H1 (cell line): ENCODE measurements at regions not wholly inside any gene's neighbourhood (a gene's known extent, or its start where the extent isn't known, plus 50 kb on each side); places are given as distances from the start of the nearest gene placed in this dataset.

Experiments used
- CTCF ChIA-PET: fragments of 300-600 bp; sonication (Branson Sonifier 250); formaldehyde crosslinking; loops from one replicate; lab custom pipeline; 2021; ENCODE audit not compliant: partially characterized antibody; lab: Charles Lee
- POLR2A ChIA-PET: fragments of 300-600 bp; sonication (Branson Sonifier 250); formaldehyde crosslinking; loops from one replicate; lab custom pipeline; 2021; ENCODE audit warnings: inconsistent platforms; ENCODE audit not compliant: partially characterized antibody; lab: Charles Lee
- DNase-seq, 2 experiments: peaks; one replicate each; pipeline versions ENCODE4 v3.0.0 to v3.0.0-alpha.2; 2010 to 2022; ENCODE audit warnings: low spot score in 2 of 2, low read depth in 1 of 2, mixed read lengths in 1 of 2
- FAIRE-seq: peaks from 2 replicates; lab custom pipeline; 2011; peaks lifted over from hg19 to GRCh38; lab: Jason Lieb, UNC
- H2AFZ ChIP-seq: 2 replicates; pipeline ENCODE4 v1.8.1; 2012; ENCODE audit warnings: low read length, inconsistent platforms
- H2AK5ac ChIP-seq: 2 replicates; pipeline ENCODE4 v1.6.1; 2013; ENCODE audit warnings: low read depth, low read length
- H2BK120ac ChIP-seq: replicated peaks from 2 replicates; pipeline ENCODE3; 2013; ENCODE audit warnings: low read depth, low read length, inconsistent platforms
- H2BK12ac ChIP-seq: 2 replicates; pipeline ENCODE4 v1.6.1; 2013; ENCODE audit warnings: low read depth, low read length
- H2BK15ac ChIP-seq: 2 replicates; pipeline ENCODE4 v1.6.1; 2013; ENCODE audit warnings: low read length
- H2BK20ac ChIP-seq: 2 replicates; pipeline ENCODE4 v1.6.1; 2013; ENCODE audit warnings: low read length
- H2BK5ac ChIP-seq: 2 replicates; pipeline ENCODE4 v1.6.1; 2013; ENCODE audit warnings: low read depth, low read length
- H3K14ac ChIP-seq: 2 replicates; pipeline ENCODE4 v1.6.1; 2013; ENCODE audit warnings: inconsistent platforms; ENCODE audit not compliant: insufficient read length
- H3K18ac ChIP-seq: 2 replicates; pipeline ENCODE4 v1.6.1; 2013; ENCODE audit warnings: low read length; ENCODE audit errors: extremely low read depth
- H3K23ac ChIP-seq: 2 replicates; pipeline ENCODE4 v1.6.1; 2013; ENCODE audit warnings: inconsistent platforms; ENCODE audit not compliant: insufficient read length
- H3K23me2 ChIP-seq: 2 replicates; pipeline ENCODE4 v1.6.1; 2013; ENCODE audit warnings: low read depth, low read length
- H3K27ac ChIP-seq: 2 replicates; pipeline ENCODE4 v1.6.1; 2011; ENCODE audit warnings: low read depth, low read length, inconsistent platforms
- H3K27me3 ChIP-seq, 4 experiments: replicated peaks in 1 of 4; 1 replicate in 1 of 4; 2 replicates in 3 of 4; pipeline versions ENCODE4 v1.6.1 to v1.8.1; 2011 to 2013; ENCODE audit warnings: low read length in 3 of 4, mild to moderate bottlenecking in 3 of 4, inconsistent platforms in 2 of 4, mixed read lengths in 2 of 4, moderate library complexity in 1 of 4; ENCODE audit not compliant: control insufficient read depth in 3 of 4, insufficient read depth in 3 of 4; ENCODE audit errors: extremely low read depth in 1 of 4
- H3K36me3 ChIP-seq, 4 experiments: 2 replicates each; pipeline versions ENCODE4 v1.6.1 to v1.8.1; 2011 to 2013; ENCODE audit warnings: mild to moderate bottlenecking in 4 of 4, low read length in 3 of 4, moderate library complexity in 2 of 4, control low read depth in 1 of 4, inconsistent platforms in 1 of 4; ENCODE audit not compliant: insufficient read depth in 4 of 4, control insufficient read depth in 2 of 4
- H3K4ac ChIP-seq: replicated peaks from 2 replicates; pipeline ENCODE3; 2013; ENCODE audit warnings: low read length, low read depth, mixed read lengths, inconsistent platforms; ENCODE audit not compliant: insufficient read length
- H3K4me1 ChIP-seq, 4 experiments: replicated peaks in 1 of 4; 1 replicate in 1 of 4; 2 replicates in 3 of 4; pipeline versions ENCODE4 v1.6.1 to v1.8.1; 2011 to 2013; ENCODE audit warnings: low read length in 3 of 4, inconsistent platforms in 2 of 4, mixed read lengths in 1 of 4; ENCODE audit not compliant: insufficient read depth in 4 of 4, control insufficient read depth in 3 of 4
- H3K4me2 ChIP-seq, 2 experiments: 2 replicates each; pipeline versions ENCODE4 v1.6.1 to v1.8.1; 2011 to 2013; ENCODE audit warnings: low read depth in 2 of 2, low read length in 2 of 2, control low read depth in 1 of 2, inconsistent platforms in 1 of 2, mild to moderate bottlenecking in 1 of 2; ENCODE audit not compliant: insufficient read depth in 1 of 2
- H3K4me3 ChIP-seq, 4 experiments: fragments of 200-600, 300-600 bp in 1 of 4; sonication (generic), shearing (Covaris generic), sonication (Bioruptor Twin) in 1 of 4; 2 replicates each; pipeline versions ENCODE4 v1.5.1 to v1.8.1; 2011 to 2016; ENCODE audit warnings: low read length in 4 of 4, low read depth in 3 of 4, control low read depth in 2 of 4, inconsistent platforms in 2 of 4, mild to moderate bottlenecking in 2 of 4, mixed read lengths in 1 of 4, moderate library complexity in 1 of 4; ENCODE audit not compliant: insufficient read depth in 2 of 4; ENCODE audit errors: extremely low read depth in 1 of 4
- H3K56ac ChIP-seq: replicated peaks from 2 replicates; pipeline ENCODE3; 2013; ENCODE audit warnings: low read depth, mild to moderate bottlenecking, mixed read lengths, low read length, inconsistent platforms; ENCODE audit not compliant: insufficient read length
- H3K79me1 ChIP-seq: 2 replicates; pipeline ENCODE4 v1.6.1; 2013; ENCODE audit warnings: low read depth, low read length, control low read depth
- H3K79me2 ChIP-seq, 2 experiments: 2 replicates each; pipeline versions ENCODE4 v1.6.1 to v1.8.1; 2012 to 2013; ENCODE audit warnings: low read length in 2 of 2, mild to moderate bottlenecking in 2 of 2, inconsistent platforms in 1 of 2; ENCODE audit not compliant: insufficient read depth in 2 of 2, control insufficient read depth in 1 of 2
- H3K9ac ChIP-seq, 4 experiments: replicated peaks in 1 of 4; 1 replicate in 1 of 4; 2 replicates in 3 of 4; pipeline versions ENCODE4 v1.6.1 to v1.8.1; 2011 to 2013; ENCODE audit warnings: low read depth in 3 of 4, low read length in 3 of 4, control low read depth in 2 of 4, mild to moderate bottlenecking in 2 of 4, moderate library complexity in 2 of 4, inconsistent platforms in 1 of 4; ENCODE audit errors: extremely low read depth in 1 of 4
- H3K9me3 ChIP-seq, 2 experiments: 2 replicates each; pipeline versions ENCODE4 v1.6.1 to v1.8.1; 2012 to 2013; ENCODE audit warnings: mild to moderate bottlenecking in 2 of 2, moderate library complexity in 2 of 2, control low read depth in 1 of 2, inconsistent platforms in 1 of 2, low read depth in 1 of 2, low read length in 1 of 2, mixed read lengths in 1 of 2; ENCODE audit not compliant: insufficient read depth in 2 of 2
- H4K20me1 ChIP-seq, 2 experiments: replicated peaks in 1 of 2; 2 replicates each; pipeline versions ENCODE3 to v1.8.1; 2011 to 2013; ENCODE audit warnings: inconsistent platforms in 2 of 2, low read length in 2 of 2, mild to moderate bottlenecking in 1 of 2; ENCODE audit not compliant: insufficient read depth in 2 of 2, control insufficient read depth in 1 of 2
- H4K5ac ChIP-seq: 2 replicates; pipeline ENCODE4 v1.6.1; 2013; ENCODE audit warnings: low read length, low read depth, mixed read lengths, inconsistent platforms; ENCODE audit not compliant: insufficient read length
- H4K8ac ChIP-seq: 2 replicates; pipeline ENCODE4 v1.8.0; 2013; ENCODE audit warnings: mild to moderate bottlenecking, moderate library complexity, low read length, inconsistent platforms; ENCODE audit not compliant: insufficient read depth; ENCODE audit errors: extremely low read depth
- H4K91ac ChIP-seq: replicated peaks from 2 replicates; pipeline ENCODE3; 2013; ENCODE audit warnings: low read length, mixed read lengths, inconsistent platforms; ENCODE audit not compliant: insufficient read length
- ASH2L ChIP-seq: fragments of 200-600, 300-600 bp; sonication (generic); IDR thresholded peaks from one replicate; pipeline ENCODE4 v1.7.1; 2017; ENCODE audit warnings: low read length
- CTCF ChIP-seq, 3 experiments: IDR thresholded peaks; 1 replicate in 2 of 3; 2 replicates in 1 of 3; pipeline versions ENCODE4 v1.5.1 to v1.6.1; 2011; ENCODE audit warnings: low read length in 3 of 3, mild to moderate bottlenecking in 3 of 3, inconsistent platforms in 2 of 3, low read depth in 1 of 3, moderate library complexity in 1 of 3; ENCODE audit not compliant: insufficient read depth in 1 of 3; ENCODE audit errors: control extremely low read depth in 1 of 3
- HDAC2 ChIP-seq, 2 experiments: fragments of 300-600 bp in 1 of 2; sonication (generic) in 1 of 2; IDR thresholded peaks; 2 replicates each; pipeline ENCODE4 v1.6.1; 2011 to 2012; ENCODE audit warnings: low read depth in 2 of 2, low read length in 2 of 2, mild to moderate bottlenecking in 2 of 2, moderate library complexity in 2 of 2, borderline replicate concordance in 1 of 2, inconsistent platforms in 1 of 2
- KDM4A ChIP-seq: IDR thresholded peaks from one replicate; pipeline ENCODE4 v1.7.1; 2012; ENCODE audit warnings: low read depth, mild to moderate bottlenecking, moderate library complexity, low read length, inconsistent platforms; ENCODE audit not compliant: severe bottlenecking
- MAFK ChIP-seq: IDR thresholded peaks from 2 replicates; pipeline ENCODE4 v1.6.1; 2012; ENCODE audit warnings: low read depth, mild to moderate bottlenecking, improper control_type of control experiment, low read length
- RNF2 ChIP-seq: fragments of 200-900, 300-1000 bp; sonication (generic); IDR thresholded peaks from 2 replicates; pipeline ENCODE4 v1.7.1; 2016; ENCODE audit warnings: borderline replicate concordance, low read depth, mild to moderate bottlenecking, antibody characterized with exemption, low read length; ENCODE audit not compliant: poor library complexity, severe bottlenecking; ENCODE audit errors: missing control alignments
- SRF ChIP-seq: IDR thresholded peaks from 2 replicates; pipeline ENCODE4 v1.6.1; 2011; ENCODE audit warnings: mild to moderate bottlenecking, low read depth, low read length, moderate library complexity
- TAF1 ChIP-seq: IDR thresholded peaks from 2 replicates; pipeline ENCODE4 v1.6.1; 2011; ENCODE audit warnings: mild to moderate bottlenecking, low read depth, low read length
- TEAD4 ChIP-seq: IDR thresholded peaks from 2 replicates; pipeline ENCODE4 v1.6.1; 2012; ENCODE audit warnings: low read depth, low read length, inconsistent platforms, mixed read lengths
- YY1 ChIP-seq: IDR thresholded peaks from 2 replicates; pipeline ENCODE4 v1.6.1; 2011; ENCODE audit warnings: low read depth, mild to moderate bottlenecking, low read length
- WGBS, 2 experiments: shearing (Covaris generic) in 1 of 2; methylation state at CpG; one replicate each; pipeline versions ENCODE4 v1.1.6 to v1.1.7; 2013 to 2015; ENCODE audit warnings: low lambda C conversion rate in 2 of 2, mixed read lengths in 2 of 2, inconsistent platforms in 1 of 2, low coverage in 1 of 2, missing lambda C conversion rate in 1 of 2; ENCODE audit not compliant: insufficient replicate concordance in 2 of 2, insufficient coverage in 1 of 2, insufficient read length in 1 of 2; ENCODE audit errors: extremely low coverage in 1 of 2, missing lambda C conversion rate in 1 of 2; 5-methylcytosine and 5-hydroxymethylcytosine counted together

GRCh38 chr10:124264711-124265390, 153.9 kb downstream of the OAT start:
- H3K23ac ChIP-seq = no peak overlapping the region
- H3K4me2 ChIP-seq = no peak overlapping the region
- H3K79me1 ChIP-seq = no peaks in the 10 kb centered on the region
- H4K91ac ChIP-seq = no peak overlapping the region
- no peak overlapping the region for H2BK5ac ChIP-seq
- no peak overlapping the region for H2AK5ac ChIP-seq
- H4K8ac ChIP-seq = no peak overlapping the region
- H3K56ac ChIP-seq = no peak overlapping the region
- no peak overlapping the region for H2BK120ac ChIP-seq
- no peak overlapping the region for H2BK15ac ChIP-seq
- no peak overlapping the region for H3K14ac ChIP-seq
- H3K36me3 ChIP-seq = no peaks in the 10 kb centered on the region
- no peak overlapping the region for H2BK12ac ChIP-seq
- H3K4me1 ChIP-seq = no peaks in the 10 kb centered on the region; a peak in 1 of 7 replicates
- ChIA-PET CTCF (interaction anchor here (0.6 to 7.3 kb wide), 4 partner anchors 14 to 304 kb away, joined by 3 to 29 read pairs (median 6); no protein-coding TSS in a partner anchor), POLR2A (no interaction called here)
- no peaks in the 10 kb centered on the region for H3K23me2 ChIP-seq
- FAIRE-seq (no peak), DNase-seq (no peak)
- H3K79me2 ChIP-seq = no peaks in the 10 kb centered on the region
- no peak overlapping the region for H2AFZ ChIP-seq
- no peak overlapping the region for H3K18ac ChIP-seq
- no peak overlapping the region for H3K9ac ChIP-seq
- H3K27me3 ChIP-seq = 0 out of 7 replicates have a peak, but pooled peaks cover 0 to 2% (median 0%) of the 10 kb centered on the region in 4 experiments
- H2BK20ac ChIP-seq = no peak overlapping the region
- H3K27ac ChIP-seq = no peak overlapping the region
- H3K9me3 ChIP-seq = no peaks in the 10 kb centered on the region
- H3K4ac ChIP-seq = no peak overlapping the region
- no peak overlapping the region for H4K5ac ChIP-seq
- H3K4me3 ChIP-seq = no peak overlapping the region
- WGBS, 2 experiments = 88% methylated on average over 16 of the region's 17 CpGs; no CpG with 5 or more reads in 1 of the 2 experiments
- H4K20me1 ChIP-seq = peaks cover 0 to 2% of the 10 kb centered on the region in 2 experiments
- no peak for TF ChIP-seq HDAC2 (IDR thresholded peaks at IDR 0.05; ENCODE audit: borderline replicate concordance in 1 of 2, low read depth in 2 of 2, low read length in 2 of 2)
- no peak for TF ChIP-seq ASH2L
- no peak for TF ChIP-seq RNF2
- TF ChIP-seq CTCF (IDR thresholded peaks at IDR 0.05; ENCODE audit: control extremely low read depth in 1 of 3, insufficient read depth in 1 of 3, low read depth in 1 of 3, low read length in 3 of 3) = no peak
- TF ChIP-seq TAF1 = no peak
- TF ChIP-seq KDM4A = no peak
- no peak for TF ChIP-seq SRF
- TF ChIP-seq MAFK = no peak
- no peak for TF ChIP-seq TEAD4
- TF ChIP-seq YY1 = no peak
